NCI-H460 (cell line): ENCODE measurements at regions not wholly inside any gene's neighbourhood (a gene's known extent, or its start where the extent isn't known, plus 50 kb on each side); places are given as distances from the start of the nearest gene placed in this dataset.

Source experiments
- DNase-seq: peaks from one replicate; pipeline ENCODE4 v3.0.0-alpha.2; 2016; ENCODE audit warnings: low read depth; ENCODE audit errors: extremely low read depth

DNA sequence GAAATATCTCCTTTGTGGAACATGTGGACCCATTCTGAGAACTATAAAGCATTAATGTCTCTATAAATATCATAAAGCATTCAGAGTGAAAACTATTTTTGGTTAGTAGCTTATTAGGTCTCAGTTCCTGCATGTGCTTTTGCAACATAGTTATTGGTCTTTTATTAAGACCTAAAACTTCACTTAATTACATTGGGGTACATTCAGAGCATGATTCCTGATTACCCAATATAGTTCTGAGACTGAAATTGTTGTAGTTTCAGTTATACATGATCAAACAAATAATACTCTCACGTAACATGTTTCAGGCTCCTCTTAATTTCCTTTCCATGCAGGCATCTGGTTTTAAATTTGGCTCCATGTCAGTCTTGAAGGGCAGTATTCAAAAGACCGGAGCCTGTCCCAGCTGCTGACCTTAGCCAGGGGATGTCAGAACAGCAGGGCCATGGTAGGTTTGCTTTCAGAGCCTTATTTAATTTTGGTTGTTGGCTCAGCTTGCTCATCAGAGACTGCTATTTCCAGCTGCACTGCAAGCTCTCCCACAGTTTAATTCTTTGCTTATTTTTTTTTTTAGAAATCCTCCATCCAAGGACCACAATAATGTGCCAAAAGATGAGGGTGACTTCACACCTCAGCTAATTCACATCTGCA, 447.8 kb upstream of the FZD8 start:
- no peak for DNase-seq

GRCh38 chr10:36087006-36088005, 445.2 kb upstream of the FZD8 start:
- no peak for DNase-seq

GRCh38 chr10:36075196-36075595, 433.1 kb upstream of the FZD8 start:
- no peak for DNase-seq

GRCh38 chr10:36073796-36074345, 431.8 kb upstream of the FZD8 start:
- DNase-seq: no peak

GRCh38 chr10:36068542-36068941, 426.4 kb upstream of the FZD8 start:
- DNase-seq: no peak

DNA sequence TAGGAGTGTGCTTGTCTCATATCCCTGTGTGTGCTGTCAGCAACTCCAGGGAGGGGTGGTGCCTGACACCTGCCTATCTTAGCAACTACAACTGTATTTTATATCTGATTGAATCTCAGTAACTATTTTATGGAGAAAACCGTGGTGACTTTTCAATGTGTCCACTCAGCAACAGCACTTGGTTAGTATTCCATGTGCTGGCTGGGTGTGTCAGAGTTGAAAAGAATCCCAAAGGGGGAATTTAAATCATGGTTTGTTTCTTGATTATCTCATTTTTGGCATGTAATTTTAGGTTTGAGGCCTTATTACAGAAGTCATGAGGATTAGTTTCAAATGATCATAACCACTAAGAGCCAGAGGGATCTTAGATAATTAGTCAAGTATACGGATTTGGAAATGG, 425.7 kb upstream of the FZD8 start:
- no peak for DNase-seq

DNA sequence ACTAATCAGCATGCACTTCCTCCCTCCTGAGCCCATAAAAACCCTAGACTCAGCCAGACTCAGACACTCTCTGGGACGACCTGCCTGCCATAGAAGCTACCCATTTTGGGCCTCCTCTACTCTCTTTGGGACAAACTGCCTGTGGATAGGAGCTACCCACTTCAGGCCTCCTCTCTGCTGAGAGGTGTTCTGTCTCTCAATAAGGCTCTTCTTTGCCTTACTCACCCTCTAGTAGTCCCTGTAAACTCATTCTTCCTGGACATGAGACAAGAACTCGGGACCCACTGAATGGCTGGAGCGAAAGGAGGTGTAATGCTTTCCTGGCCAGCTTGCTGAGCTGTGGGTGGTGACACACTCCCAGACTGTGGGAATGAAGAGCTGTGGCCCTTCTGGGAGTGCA, 424.8 kb upstream of the FZD8 start:
- DNase-seq: no peak

- DNase-seq: no peak
These were observed 424.0 kb upstream of the FZD8 start for GRCh38 chr10:36066102-36066501.

- DNase-seq: no peak
These were observed 421.3 kb upstream of the FZD8 start for GRCh38 chr10:36063396-36063795.

GRCh38 chr10:36057731-36058130, 415.6 kb upstream of the FZD8 start:
- no peak for DNase-seq

- DNase-seq: no peak
These were observed 415.1 kb upstream of the FZD8 start for GRCh38 chr10:36057180-36057579.

GRCh38 chr10:36053775-36054174, 411.7 kb upstream of the FZD8 start:
- DNase-seq: no peak

DNA sequence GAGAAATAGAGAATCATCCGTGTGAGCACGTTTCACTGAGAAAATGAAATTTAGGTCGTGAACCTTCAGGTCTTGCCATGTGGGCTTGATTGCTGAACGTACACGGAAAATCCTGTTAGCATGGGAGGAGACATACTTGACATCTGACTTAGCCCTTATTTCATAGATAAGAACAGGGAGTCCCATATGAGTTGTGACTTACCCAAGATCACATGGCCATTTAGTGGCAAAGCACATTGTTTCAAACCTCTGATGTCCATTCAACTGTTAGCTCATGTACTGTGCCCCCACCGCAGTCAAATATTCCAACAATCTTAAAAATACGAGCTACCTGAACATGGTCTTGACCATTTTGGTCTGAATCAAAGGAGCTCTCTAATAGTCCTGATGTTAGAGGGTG, 411.2 kb upstream of the FZD8 start:
- DNase-seq: no peak

- DNase-seq: no peak
These were observed 409.4 kb upstream of the FZD8 start for GRCh38 chr10:36051500-36051991.

DNA sequence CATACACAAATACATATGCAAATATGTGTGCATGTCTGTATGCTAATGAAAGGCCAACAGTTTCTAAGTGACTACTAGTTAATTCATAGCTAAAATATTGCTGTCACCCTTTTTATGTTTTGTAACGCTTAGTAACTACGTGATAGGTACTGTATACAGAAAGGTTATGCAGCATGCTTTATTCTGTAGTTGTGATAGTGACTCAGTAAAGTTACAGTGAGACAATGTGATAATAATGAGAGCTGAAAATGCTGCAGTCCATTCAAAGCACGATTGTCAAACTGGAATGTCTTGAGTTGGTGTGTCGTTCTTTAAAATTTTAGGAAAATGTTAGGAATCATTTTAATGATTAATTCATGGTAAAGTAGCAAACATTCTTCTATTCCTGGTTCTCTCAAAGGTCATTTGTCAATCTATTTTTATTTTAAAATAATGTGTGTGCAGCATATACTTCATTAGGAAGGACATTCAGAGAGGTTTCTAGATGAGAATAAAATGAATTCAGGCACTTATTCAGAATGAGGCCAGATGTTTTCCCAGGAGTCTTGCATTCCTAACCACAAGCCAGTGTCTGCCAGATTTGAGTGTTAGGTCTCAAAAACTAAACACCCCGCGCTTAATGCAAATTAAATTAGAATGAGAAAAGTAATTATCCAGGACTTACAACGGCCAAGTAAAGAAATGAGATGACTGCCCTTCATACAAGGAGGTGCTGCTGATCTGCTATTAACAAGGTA, 408.8 kb upstream of the FZD8 start:
- no peak for DNase-seq

GRCh38 chr10:36048780-36049179, 406.7 kb upstream of the FZD8 start:
- DNase-seq: no peak

GRCh38 chr10:36048236-36048635, 406.1 kb upstream of the FZD8 start:
- DNase-seq: no peak

DNA sequence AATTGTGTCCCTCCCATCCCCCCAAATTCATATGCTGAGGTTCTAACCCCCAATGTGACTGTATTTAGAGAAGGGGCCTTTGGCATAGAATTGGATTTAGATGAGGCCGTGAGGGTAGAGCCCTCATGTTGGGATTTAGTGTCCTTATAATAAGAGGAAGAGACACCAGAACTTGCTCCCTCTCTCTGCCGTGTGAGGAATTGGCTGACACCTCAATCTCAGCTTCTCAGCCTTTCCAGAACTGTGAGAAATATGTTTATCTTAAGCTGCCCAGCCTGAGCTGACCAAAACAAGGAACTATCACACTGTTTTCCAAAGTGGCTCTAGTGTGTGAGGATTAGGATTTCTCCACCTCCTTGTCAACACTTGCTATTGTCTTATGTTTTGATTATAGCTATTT, 400.0 kb upstream of the FZD8 start:
- no peak for DNase-seq

DNA sequence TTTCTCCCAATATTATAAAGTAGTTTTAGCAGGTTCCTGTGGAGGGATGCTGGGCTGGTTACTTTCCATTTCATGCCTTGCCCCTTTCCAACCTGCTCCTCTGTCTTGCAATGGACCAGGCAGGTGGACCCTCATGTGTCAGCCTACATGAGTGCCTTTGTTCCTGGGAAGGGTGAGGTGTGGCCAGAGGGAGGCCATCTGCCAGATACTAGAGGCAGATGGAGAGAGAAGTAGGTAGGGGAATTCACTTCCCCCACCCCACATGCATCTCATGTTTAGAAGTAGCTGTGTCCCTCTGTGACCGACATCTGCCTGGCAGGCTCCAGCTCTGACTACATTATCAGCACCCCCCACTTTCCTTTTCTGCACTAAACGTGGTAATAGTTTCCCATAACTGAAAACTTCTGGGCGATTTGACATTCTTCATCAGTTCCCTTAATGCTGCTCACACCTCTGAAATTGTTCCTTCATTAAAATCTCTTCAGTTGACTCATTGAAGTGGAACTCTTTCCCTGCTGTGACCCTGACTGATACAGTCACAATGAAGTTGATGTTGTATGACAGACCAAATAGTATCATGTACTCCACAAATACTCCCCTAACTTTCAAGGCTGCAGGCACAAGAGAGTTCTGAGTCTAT, 396.3 kb upstream of the FZD8 start:
- DNase-seq: no peak

GRCh38 chr10:36036137-36036536, 394.0 kb upstream of the FZD8 start:
- no peak for DNase-seq
